Panc1 (cell line): ENCODE measurements at regions not wholly inside any gene's neighbourhood (a gene's known extent, or its start where the extent isn't known, plus 50 kb on each side); places are given as distances from the start of the nearest gene placed in this dataset.
A peak's percentile ranks its signal among the peaks of the same experiment; 100 is the strongest.
"Not testable (repeated sequence)": the region's sequence is repeated elsewhere in the genome, so short reads cannot be mapped to it uniquely, and the experiment has no call there.

Experiments
- ATAC-seq: fragments of 200-7000 bp; cut with Tn5 transposase; 2 replicates; pipeline ENCODE4 v1.9.1; 2020; ENCODE audit warnings: mild to moderate bottlenecking, moderate library complexity
- BruUV-seq: library from RNA; stranded (reverse); fragments of 400-500 nt; replicated peaks from 2 replicates; lab custom pipeline; 2021; lab: Mats Ljungman, UMichigan
- CTCF ChIA-PET: fragments of 300-600 bp; sonication (Branson Sonifier 250); formaldehyde crosslinking; loops from one replicate; lab custom pipeline; 2022; ENCODE audit warnings: antibody characterized with exemption; lab: Charles Lee
- POLR2A ChIA-PET: fragments of 300-600 bp; sonication (Branson Sonifier 250); formaldehyde crosslinking; loops from one replicate; lab custom pipeline; 2022; ENCODE audit warnings: antibody characterized with exemption; lab: Charles Lee
- DNase-seq: peaks from one replicate; pipeline ENCODE4 v3.0.0-alpha.2; 2010; ENCODE audit warnings: low read depth, low spot score
- H3K27ac ChIP-seq: 2 replicates; pipeline ENCODE4 v1.5.1; 2011; ENCODE audit warnings: mild to moderate bottlenecking, low read length, inconsistent platforms
- H3K27me3 ChIP-seq: fragments of 200-500 bp; sonication (Bioruptor generic); 2 replicates; pipeline ENCODE4 v1.6.0; 2014; ENCODE audit warnings: low read length, inconsistent platforms; ENCODE audit not compliant: control insufficient read depth, insufficient read depth
- H3K36me3 ChIP-seq: fragments of 200-500 bp; sonication (Bioruptor generic); 2 replicates; pipeline ENCODE4 v1.5.1; 2014; ENCODE audit warnings: inconsistent platforms, mild to moderate bottlenecking, low read length, moderate library complexity; ENCODE audit not compliant: control insufficient read depth, insufficient read depth
- H3K4me1 ChIP-seq: 2 replicates; pipeline ENCODE4 v1.5.1; 2011; ENCODE audit warnings: inconsistent platforms, mild to moderate bottlenecking, low read length, moderate library complexity; ENCODE audit not compliant: control insufficient read depth, insufficient read depth
- H3K4me3 ChIP-seq, 2 experiments: 2 replicates each; pipeline ENCODE4 v1.5.1; 2011 to 2012; ENCODE audit warnings: low read depth in 2 of 2, low read length in 2 of 2, mild to moderate bottlenecking in 2 of 2, inconsistent platforms in 1 of 2, moderate library complexity in 1 of 2
- H3K9me3 ChIP-seq: fragments of 200-500 bp; sonication (Bioruptor generic); 2 replicates; pipeline ENCODE4 v1.5.1; 2014; ENCODE audit warnings: low read depth, mild to moderate bottlenecking, inconsistent platforms, low read length, moderate library complexity; ENCODE audit not compliant: control insufficient read depth, insufficient read depth
- POLR2AphosphoS5 ChIP-seq: IDR thresholded peaks from 2 replicates; pipeline ENCODE4 v1.6.1; 2012; ENCODE audit warnings: mild to moderate bottlenecking, low read depth, low read length, moderate library complexity
- SIN3A ChIP-seq: IDR thresholded peaks from 2 replicates; pipeline ENCODE4 v1.6.1; 2012; ENCODE audit warnings: low read depth, mild to moderate bottlenecking, low read length, moderate library complexity, borderline replicate concordance; ENCODE audit not compliant: insufficient read depth
- TCF7L2 ChIP-seq: IDR thresholded peaks from 2 replicates; pipeline ENCODE4 v1.6.1; 2011; ENCODE audit warnings: mild to moderate bottlenecking, low read depth, low read length, inconsistent platforms
- in situ Hi-C: cut with HindIII; loops from 2 replicates; pipeline ENCODE4 v1.10.0; 2016; ENCODE audit warnings: low sequenced_read_pairs, low pct_unique_long_range_greater_than_20kb
- intact Hi-C: fragments of 100-400 bp; cut with micrococcal nuclease; formaldehyde crosslinking; loops from one replicate; pipeline ENCODE4 v1.10.0; 2022; ENCODE audit not compliant: unreplicated experiment
- TF ChIP-seq, protein P1 (sequence below): fragments of 450-650 bp; IDR thresholded peaks from 2 replicates; pipeline ENCODE4 v1.5.1; 2017; ENCODE audit warnings: mild to moderate bottlenecking
- TF ChIP-seq, protein P2 (sequence below), 2 experiments: IDR thresholded peaks; 2 replicates each; pipeline ENCODE4 v1.6.1; 2011 to 2012; ENCODE audit warnings: low read depth in 2 of 2, control low read depth in 1 of 2, low read length in 1 of 2, mild to moderate bottlenecking in 1 of 2, moderate library complexity in 1 of 2; ENCODE audit not compliant: insufficient read depth in 1 of 2

DNA sequence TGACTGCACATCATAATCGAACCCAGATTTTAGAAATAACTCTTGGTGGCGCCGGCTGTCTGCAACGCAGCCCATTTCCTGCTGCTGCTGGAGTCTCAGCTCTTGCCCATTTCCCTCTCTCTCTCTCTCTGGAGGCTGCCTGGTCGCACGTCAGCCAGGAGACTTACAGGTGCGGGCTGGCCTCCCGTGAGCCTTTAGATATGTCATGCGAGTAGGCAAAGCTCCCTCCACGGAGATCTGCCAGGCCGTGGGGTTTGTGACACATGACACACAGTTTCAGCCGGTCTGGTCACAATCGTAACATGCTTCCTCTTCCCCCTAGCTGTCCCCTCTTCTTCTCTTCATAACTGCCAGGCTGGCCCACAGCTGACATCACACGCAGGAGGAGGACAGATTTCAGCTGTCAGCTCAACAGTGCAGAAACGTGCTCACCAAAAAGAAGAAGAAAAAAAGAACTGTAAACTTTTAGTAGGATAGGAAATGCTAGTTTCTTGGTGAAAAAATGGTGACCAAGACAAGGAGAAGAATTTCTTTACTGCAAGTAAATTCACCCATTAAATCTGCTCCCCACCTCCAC lies 489.3 kb downstream of the ZNF516 start:
- BruUV-seq: no TSS peak
- DNase-seq: no peak
- intact Hi-C loops (no loop called here), in situ Hi-C loops (no loop called here)
- H3K27ac ChIP-seq: no peak overlapping the region
- no peaks in the 10 kb centered on the region for H3K4me1 ChIP-seq
- CTCF ChIA-PET: no interaction called here
- H3K27me3 ChIP-seq: no peaks in the 10 kb centered on the region
- POLR2A ChIA-PET: no interaction called here
- TF ChIP-seq, protein P1, sequence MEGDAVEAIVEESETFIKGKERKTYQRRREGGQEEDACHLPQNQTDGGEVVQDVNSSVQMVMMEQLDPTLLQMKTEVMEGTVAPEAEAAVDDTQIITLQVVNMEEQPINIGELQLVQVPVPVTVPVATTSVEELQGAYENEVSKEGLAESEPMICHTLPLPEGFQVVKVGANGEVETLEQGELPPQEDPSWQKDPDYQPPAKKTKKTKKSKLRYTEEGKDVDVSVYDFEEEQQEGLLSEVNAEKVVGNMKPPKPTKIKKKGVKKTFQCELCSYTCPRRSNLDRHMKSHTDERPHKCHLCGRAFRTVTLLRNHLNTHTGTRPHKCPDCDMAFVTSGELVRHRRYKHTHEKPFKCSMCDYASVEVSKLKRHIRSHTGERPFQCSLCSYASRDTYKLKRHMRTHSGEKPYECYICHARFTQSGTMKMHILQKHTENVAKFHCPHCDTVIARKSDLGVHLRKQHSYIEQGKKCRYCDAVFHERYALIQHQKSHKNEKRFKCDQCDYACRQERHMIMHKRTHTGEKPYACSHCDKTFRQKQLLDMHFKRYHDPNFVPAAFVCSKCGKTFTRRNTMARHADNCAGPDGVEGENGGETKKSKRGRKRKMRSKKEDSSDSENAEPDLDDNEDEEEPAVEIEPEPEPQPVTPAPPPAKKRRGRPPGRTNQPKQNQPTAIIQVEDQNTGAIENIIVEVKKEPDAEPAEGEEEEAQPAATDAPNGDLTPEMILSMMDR: no peak
- TF ChIP-seq TCF7L2 (no peak), POLR2AphosphoS5 (no peak), SIN3A (no peak)
- TF ChIP-seq, protein P2, sequence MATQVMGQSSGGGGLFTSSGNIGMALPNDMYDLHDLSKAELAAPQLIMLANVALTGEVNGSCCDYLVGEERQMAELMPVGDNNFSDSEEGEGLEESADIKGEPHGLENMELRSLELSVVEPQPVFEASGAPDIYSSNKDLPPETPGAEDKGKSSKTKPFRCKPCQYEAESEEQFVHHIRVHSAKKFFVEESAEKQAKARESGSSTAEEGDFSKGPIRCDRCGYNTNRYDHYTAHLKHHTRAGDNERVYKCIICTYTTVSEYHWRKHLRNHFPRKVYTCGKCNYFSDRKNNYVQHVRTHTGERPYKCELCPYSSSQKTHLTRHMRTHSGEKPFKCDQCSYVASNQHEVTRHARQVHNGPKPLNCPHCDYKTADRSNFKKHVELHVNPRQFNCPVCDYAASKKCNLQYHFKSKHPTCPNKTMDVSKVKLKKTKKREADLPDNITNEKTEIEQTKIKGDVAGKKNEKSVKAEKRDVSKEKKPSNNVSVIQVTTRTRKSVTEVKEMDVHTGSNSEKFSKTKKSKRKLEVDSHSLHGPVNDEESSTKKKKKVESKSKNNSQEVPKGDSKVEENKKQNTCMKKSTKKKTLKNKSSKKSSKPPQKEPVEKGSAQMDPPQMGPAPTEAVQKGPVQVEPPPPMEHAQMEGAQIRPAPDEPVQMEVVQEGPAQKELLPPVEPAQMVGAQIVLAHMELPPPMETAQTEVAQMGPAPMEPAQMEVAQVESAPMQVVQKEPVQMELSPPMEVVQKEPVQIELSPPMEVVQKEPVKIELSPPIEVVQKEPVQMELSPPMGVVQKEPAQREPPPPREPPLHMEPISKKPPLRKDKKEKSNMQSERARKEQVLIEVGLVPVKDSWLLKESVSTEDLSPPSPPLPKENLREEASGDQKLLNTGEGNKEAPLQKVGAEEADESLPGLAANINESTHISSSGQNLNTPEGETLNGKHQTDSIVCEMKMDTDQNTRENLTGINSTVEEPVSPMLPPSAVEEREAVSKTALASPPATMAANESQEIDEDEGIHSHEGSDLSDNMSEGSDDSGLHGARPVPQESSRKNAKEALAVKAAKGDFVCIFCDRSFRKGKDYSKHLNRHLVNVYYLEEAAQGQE (IDR thresholded peaks at IDR 0.05; ENCODE audit: insufficient read depth in 1 of 2, low read depth in 2 of 2, low read length in 1 of 2): no peak
- H3K4me3 ChIP-seq: peak overlapping the region in 1 of 2 experiments; percentile 2; a peak in 1 of 4 replicates
- ATAC-seq: peak; percentile 53
- H3K9me3 ChIP-seq: no peaks in the 10 kb centered on the region
- no peaks in the 10 kb centered on the region for H3K36me3 ChIP-seq

DNA sequence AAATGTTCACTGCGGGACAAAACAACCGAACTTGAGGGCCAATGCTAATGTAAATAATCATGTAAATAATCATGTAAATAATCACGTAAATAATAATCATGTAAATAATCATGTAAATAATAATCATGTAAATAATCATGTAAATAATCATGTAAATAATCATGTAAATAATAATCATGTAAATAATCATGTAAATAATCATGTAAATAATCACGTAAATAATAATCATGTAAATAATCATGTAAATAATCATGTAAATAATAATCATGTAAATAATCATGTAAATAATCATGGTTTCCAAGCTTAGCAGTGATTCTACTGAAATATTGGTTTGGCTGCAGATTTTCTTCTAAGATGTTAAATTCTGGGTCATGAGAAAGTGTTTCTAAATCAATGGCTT lies 507.1 kb downstream of the ZNF516 start:
- intact Hi-C loops, in situ Hi-C loops, POLR2A ChIA-PET, H3K4me1 ChIP-seq, ATAC-seq, DNase-seq, H3K9me3 ChIP-seq, BruUV-seq, H3K27ac ChIP-seq, H3K4me3 ChIP-seq, H3K27me3 ChIP-seq, H3K36me3 ChIP-seq, CTCF ChIA-PET: not testable (repeated sequence)

DNA sequence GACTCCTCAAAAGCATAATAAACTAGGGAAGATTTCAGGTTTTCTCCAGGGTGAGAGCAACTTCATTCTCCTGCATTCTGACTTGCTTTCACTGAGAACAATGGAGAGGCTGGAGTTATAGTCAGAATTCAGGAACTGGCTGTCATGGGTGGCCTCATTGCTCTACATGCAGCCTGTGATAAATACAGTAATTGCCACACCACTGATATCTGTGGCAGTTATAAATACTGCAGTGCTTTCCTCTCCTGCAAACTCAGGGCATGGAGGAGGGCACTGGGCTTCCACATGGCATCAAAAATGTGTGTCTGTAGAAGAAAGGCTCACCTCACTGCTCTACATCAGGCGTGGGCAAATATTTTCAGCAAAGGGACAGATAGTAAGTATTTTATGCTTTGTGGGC lies 510.2 kb downstream of the ZNF516 start:
- no TSS peak for BruUV-seq
- Histone ChIP-seq H3K36me3 (no peaks in the 10 kb centered on the region), H3K27ac (no peak overlapping the region), H3K4me3 (no peak overlapping the region), H3K4me1 (no peaks in the 10 kb centered on the region), H3K9me3 (no peaks in the 10 kb centered on the region), H3K27me3 (peaks cover 2% of the 10 kb centered on the region; the same call in 1 of the 2 replicates)
- ChIA-PET CTCF (no interaction called here), POLR2A (no interaction called here)
- intact Hi-C loops (no loop called here), in situ Hi-C loops (no loop called here)
- TF ChIP-seq, protein P1: no peak
- DNase-seq (no peak), ATAC-seq (no peak)
